ENCODE measurements at regions not wholly inside any gene's neighbourhood (a gene's known extent, or its start where the extent isn't known, plus 50 kb on each side); places are given as distances from the start of the nearest gene placed in this dataset.

DNA sequence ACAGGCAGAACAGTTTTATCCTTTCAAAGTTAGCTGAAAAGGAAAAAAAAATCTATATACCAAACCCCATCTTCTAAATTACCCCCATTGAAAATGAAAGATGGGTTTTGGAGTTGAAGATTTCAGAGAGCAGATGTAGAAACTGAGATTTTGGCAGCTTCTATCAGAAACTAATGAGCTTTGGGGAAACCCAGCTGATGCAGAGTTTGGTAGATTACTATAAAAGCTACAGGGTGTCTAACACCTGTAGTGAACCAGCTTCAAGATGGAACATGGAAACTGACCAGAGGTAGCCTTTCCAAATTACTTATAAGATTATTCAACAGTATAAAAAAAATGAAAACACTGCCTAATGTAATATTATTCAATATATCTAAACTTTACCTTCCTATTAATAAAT, 583.1 kb downstream of the XIRP2 start:
- no peaks in the 10 kb centered on the region for H3K36me3 Mint-ChIP-seq
- no peaks in the 10 kb centered on the region for H3K4me1 Mint-ChIP-seq
- no peaks in the 10 kb centered on the region for H3K9me3 Mint-ChIP-seq
- DNase-seq = no peak
- no peak overlapping the region for H3K4me3 Mint-ChIP-seq
- CTCF ChIA-PET = no interaction called here
- H3K27ac Mint-ChIP-seq = no peak overlapping the region
- H3K27me3 Mint-ChIP-seq = no peaks in the 10 kb centered on the region

DNA sequence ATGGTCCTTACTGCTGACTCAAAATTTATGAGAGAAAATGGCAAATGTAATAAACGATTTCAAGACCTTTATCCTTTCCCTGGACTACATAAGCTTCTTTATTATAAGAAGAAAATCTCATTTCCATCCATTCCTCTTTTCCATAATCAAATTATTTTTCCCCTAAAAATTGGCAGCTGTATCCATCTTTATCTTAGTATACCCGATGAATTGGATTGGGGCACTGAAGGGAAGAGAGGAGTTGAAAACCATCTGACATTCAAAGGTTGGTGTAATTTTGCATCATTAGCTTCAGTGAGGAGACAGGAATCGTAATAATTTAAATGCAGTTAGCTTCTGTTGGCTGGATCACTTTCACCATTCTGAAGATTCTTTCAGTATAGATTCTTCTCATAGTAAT, 574.1 kb downstream of the XIRP2 start:
- no peaks in the 10 kb centered on the region for H3K9me3 Mint-ChIP-seq
- CTCF ChIA-PET = no interaction called here

DNA sequence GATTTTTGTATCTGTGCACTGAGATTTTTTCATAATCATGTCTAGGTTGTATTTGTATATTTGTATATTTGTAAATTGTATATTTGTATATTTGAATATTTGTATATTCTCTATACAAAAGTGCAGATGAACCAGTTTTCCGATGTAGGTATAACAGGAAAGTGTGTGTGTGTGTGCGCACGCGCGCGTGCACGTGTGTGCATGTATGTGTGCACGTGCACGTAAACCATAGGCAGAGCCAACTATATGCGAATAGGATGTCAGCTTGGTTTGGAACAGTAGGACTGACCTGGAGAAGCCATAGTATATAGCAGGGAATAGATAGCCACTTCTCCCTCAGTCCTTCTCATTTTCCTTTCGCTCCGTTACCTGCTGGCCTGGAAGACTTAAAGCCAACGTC, 565.8 kb downstream of the XIRP2 start:
- Mint-ChIP-seq H3K9me3 (peaks cover 13% of the 10 kb centered on the region), H3K4me1 (no peaks in the 10 kb centered on the region), H3K36me3 (no peaks in the 10 kb centered on the region), H3K27ac (no peak overlapping the region), H3K4me3 (no peak overlapping the region), H3K27me3 (no peaks in the 10 kb centered on the region)
- no peak for DNase-seq
- CTCF ChIA-PET = no interaction called here

More for the DNA sequence above, 574.1 kb downstream of the XIRP2 start:
- Mint-ChIP-seq H3K4me3 (no peak overlapping the region), H3K27me3 (no peaks in the 10 kb centered on the region), H3K4me1 (no peaks in the 10 kb centered on the region), H3K36me3 (no peaks in the 10 kb centered on the region), H3K27ac (no peak overlapping the region)
- DNase-seq = no peak

DNA sequence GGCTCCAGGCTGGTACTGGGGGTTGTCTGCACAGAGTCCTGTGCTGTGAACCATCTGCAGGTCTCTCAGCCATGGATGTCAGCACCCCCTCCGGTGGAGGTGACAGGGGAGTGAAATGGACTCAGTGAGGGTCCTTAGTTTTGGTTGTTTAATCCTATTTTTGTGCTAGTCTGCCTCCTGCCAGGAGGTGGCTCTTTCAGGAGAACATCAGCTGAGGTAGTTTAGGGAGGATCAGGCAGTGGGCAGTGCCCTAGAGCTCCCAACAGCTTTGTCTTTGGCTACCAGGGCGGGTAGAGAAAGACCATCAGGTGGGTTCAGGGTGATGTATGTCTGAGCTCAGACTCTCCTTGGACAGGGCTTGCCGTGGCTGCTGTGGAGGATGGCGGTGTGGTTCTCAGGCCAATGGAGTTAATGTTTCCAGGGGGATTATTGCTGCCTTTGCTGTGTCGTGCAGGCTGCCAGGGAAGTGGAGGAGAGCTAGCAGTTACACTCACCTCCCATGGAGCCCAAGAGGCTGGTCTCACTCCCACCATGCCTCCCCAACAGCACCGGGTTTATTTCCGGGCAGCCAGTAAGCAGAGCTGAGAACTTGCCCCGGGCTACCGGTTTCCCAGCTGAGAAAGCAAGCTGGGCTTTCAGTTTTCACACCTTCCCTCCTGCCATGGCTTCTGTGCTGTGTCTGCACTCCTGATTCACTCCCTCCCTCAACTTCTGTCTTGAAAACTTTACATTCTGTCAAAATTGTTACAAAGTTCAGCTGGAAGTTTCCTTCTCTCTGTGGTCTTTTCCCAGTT, 563.4 kb downstream of the XIRP2 start:
- H3K27me3 Mint-ChIP-seq = no peaks in the 10 kb centered on the region
- H3K36me3 Mint-ChIP-seq = no peaks in the 10 kb centered on the region
- CTCF ChIA-PET = no interaction called here
- H3K4me3 Mint-ChIP-seq = no peak overlapping the region
- H3K4me1 Mint-ChIP-seq = no peaks in the 10 kb centered on the region
- H3K27ac Mint-ChIP-seq = peak overlapping the region; percentile 60
- DNase-seq = no peak
- peaks cover 20% of the 10 kb centered on the region for H3K9me3 Mint-ChIP-seq

DNA sequence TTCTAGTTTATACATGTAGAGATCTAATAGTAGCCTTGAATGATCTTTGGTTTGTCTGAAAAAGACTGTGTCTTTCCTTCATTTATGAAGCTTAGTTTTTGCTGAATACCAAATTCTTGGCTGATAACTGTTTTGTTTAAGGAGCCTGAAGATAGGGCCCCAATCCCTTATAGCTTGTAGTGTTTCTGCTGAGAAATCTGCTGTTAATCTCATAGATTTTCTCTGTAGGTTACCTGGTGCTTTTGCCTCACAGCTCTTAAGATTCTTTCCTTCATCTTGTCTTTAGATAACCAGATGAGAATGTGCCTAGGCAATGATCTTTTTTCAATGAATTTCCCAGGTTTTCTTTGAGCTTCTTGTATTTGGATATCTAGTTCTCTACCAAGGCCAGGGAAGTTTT, 562.1 kb downstream of the XIRP2 start:
- no peaks in the 10 kb centered on the region for H3K36me3 Mint-ChIP-seq
- DNase-seq = no peak
- peaks cover 19% of the 10 kb centered on the region for H3K9me3 Mint-ChIP-seq
- H3K27ac Mint-ChIP-seq = no peak overlapping the region
- no peak overlapping the region for H3K4me3 Mint-ChIP-seq
- H3K27me3 Mint-ChIP-seq = no peaks in the 10 kb centered on the region
- CTCF ChIA-PET = no interaction called here
- H3K4me1 Mint-ChIP-seq = no peaks in the 10 kb centered on the region

DNA sequence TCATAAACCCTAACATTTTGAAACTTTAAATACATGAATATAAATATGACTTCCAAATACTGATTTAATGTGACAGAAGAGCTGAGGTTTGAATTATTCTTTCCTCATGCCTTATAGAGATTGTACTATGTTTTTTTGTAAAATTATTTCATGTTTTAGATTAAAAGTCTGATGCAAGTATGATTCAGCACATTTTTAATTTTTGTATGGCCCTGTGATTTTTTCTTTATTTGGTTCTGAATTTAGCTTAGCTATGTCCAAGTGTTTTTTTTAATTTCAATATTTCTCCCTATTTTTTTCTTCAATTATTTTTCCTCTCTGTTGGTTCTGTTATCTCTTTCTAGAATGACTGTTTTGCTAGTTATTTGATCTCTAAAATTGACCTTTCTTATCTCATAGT, 552.1 kb downstream of the XIRP2 start:
- Mint-ChIP-seq H3K27me3 (no peaks in the 10 kb centered on the region), H3K27ac (no peak overlapping the region), H3K36me3 (no peaks in the 10 kb centered on the region), H3K4me1 (no peaks in the 10 kb centered on the region), H3K4me3 (no peak overlapping the region), H3K9me3 (peaks cover 13% of the 10 kb centered on the region)
- CTCF ChIA-PET = no interaction called here
- DNase-seq = no peak

DNA sequence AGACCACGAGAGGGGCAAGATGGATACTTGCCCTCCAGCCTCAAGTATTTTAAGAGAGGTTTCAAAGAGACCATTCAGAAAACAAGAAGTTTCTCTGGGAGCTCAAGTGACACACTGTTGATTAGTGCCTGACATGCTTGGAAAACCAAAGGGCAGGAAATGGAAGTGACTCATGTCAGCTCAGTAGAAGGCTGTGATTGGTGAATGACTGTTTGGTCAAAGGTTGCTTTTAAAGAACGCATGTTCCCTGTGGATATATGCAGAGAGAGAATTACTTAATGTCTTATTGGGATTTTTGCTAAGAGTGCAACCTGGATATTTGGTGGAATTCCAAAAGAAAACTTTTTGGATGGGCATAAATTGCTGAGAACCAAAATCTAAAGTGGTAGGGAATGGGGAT, 549.9 kb downstream of the XIRP2 start:
- no peaks in the 10 kb centered on the region for H3K4me1 Mint-ChIP-seq
- peaks cover 1% of the 10 kb centered on the region for H3K9me3 Mint-ChIP-seq
- H3K4me3 Mint-ChIP-seq = no peak overlapping the region
- H3K27me3 Mint-ChIP-seq = no peaks in the 10 kb centered on the region
- H3K36me3 Mint-ChIP-seq = no peaks in the 10 kb centered on the region
- no peak overlapping the region for H3K27ac Mint-ChIP-seq
- no peak for DNase-seq
- CTCF ChIA-PET = no interaction called here

DNA sequence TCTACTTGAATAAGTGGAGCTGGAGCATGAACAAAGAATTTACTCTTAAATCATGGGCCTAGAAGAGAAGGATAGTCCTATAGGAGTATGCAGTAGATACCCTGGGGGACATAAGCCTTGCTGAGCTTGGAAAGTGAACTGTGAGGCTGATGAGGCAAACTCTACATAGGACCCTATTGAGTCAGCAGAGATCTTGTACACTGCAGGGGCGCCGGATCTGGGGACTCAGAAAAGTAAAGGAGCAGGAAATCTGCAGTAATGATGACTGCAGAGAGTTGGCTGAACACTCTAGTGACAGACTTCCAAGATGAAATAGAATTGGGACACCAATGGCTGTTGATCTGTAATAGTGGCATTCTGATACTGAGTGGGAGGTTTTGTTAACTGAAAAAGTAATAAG, 543.7 kb downstream of the XIRP2 start:
- no peak for DNase-seq
- no peaks in the 10 kb centered on the region for H3K36me3 Mint-ChIP-seq
- no peaks in the 10 kb centered on the region for H3K4me1 Mint-ChIP-seq
- no peaks in the 10 kb centered on the region for H3K27me3 Mint-ChIP-seq
- CTCF ChIA-PET = no interaction called here
- no peaks in the 10 kb centered on the region for H3K9me3 Mint-ChIP-seq
- H3K27ac Mint-ChIP-seq = no peak overlapping the region
- no peak overlapping the region for H3K4me3 Mint-ChIP-seq

DNA sequence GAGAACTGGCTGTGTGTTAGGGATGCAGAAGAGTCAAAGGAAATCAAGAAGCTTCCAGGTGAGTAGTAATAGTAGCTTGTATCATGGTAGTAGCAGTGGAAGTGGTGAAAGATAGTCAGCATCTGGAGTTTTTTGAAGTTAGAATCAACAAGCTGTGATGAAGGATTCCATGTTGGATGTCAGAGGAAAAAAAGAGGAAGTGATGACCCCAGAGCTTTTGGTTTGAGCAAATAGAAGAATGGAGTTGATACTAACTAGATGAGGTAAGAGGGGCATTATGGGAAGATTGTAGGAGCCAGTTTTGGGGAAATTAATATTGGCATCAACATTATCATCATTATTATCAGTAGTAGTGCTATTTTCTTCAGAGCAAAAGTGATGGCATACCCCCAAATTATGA, 542.2 kb downstream of the XIRP2 start:
- H3K9me3 Mint-ChIP-seq = no peaks in the 10 kb centered on the region
- no peak overlapping the region for H3K4me3 Mint-ChIP-seq
- H3K36me3 Mint-ChIP-seq = no peaks in the 10 kb centered on the region
- CTCF ChIA-PET = interaction anchor here (0.5 kb wide), 1 partner anchor 140 kb away, joined by 3 read pairs; no protein-coding TSS in a partner anchor
- DNase-seq = no peak
- no peaks in the 10 kb centered on the region for H3K27me3 Mint-ChIP-seq
- no peaks in the 10 kb centered on the region for H3K4me1 Mint-ChIP-seq
- no peak overlapping the region for H3K27ac Mint-ChIP-seq

DNA sequence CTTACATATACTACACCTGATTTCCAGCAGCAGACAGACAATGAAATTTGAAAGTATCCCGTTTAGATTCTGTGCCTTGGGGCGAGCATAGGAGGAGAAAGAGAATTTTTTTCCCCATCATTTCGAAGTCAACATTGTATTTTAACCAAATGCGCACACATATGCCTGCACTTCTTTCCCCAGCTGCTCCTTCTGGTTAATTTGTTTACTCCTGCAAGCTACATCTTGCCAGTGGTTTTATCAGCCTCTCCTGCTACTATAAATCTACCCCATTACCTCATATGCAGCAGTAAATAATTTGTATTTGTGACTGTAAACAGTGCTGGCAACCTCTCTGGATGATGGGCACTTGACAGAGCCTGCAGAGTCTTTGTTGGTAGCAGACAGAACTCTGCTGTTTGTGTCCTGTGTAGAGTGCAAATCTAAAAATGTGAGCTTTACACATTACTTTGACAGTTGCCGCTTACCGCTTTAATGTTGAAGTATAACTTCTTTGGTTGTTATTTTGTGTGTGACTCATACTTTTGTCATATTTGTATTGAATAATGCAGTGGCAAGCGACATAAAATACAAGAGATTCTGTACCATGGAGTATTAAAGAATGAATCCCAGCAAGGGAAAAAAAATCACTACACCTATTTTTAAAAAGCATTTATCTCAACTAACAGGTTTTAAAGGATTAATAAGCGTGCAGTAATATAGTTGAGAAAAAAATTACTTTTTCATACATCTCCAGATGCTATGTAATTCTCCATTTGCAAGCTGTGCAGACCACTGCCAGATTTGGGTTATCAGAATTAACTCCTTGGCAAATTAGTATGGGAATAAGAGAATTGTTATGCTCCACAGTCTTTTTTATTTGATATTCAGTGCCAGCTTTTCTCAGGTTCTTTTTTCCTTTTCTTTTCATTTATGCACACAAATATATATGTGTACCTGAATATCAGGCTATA, 536.8 kb downstream of the XIRP2 start:
- CTCF ChIA-PET = no interaction called here
- Mint-ChIP-seq H3K9me3 (no peaks in the 10 kb centered on the region), H3K27me3 (no peaks in the 10 kb centered on the region), H3K4me3 (no peak overlapping the region), H3K36me3 (no peaks in the 10 kb centered on the region), H3K4me1 (no peaks in the 10 kb centered on the region), H3K27ac (no peak overlapping the region)
- DNase-seq = no peak

DNA sequence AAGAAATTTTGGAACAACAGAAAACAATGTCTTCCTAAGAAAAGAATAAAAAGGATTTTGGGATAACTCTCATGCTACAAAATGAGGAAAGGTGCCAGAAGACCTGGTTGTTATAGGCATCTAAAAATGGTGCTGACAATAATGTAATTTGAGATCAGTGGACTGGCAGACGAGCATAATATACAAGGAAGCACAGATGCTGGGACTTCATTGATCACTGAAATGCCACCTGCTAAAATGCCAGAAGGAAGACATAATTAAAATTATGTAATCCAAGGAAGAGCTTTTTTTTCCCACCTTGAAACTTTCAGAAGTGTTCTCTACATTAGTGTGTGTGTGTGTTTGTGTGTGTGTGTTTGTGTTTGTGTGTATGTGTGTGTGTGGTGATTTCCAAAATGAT, 535.9 kb downstream of the XIRP2 start:
- no peak for DNase-seq
- Mint-ChIP-seq H3K27ac (no peak overlapping the region), H3K36me3 (no peaks in the 10 kb centered on the region), H3K4me1 (no peaks in the 10 kb centered on the region), H3K9me3 (no peaks in the 10 kb centered on the region), H3K27me3 (no peaks in the 10 kb centered on the region), H3K4me3 (no peak overlapping the region)
- CTCF ChIA-PET = no interaction called here

DNA sequence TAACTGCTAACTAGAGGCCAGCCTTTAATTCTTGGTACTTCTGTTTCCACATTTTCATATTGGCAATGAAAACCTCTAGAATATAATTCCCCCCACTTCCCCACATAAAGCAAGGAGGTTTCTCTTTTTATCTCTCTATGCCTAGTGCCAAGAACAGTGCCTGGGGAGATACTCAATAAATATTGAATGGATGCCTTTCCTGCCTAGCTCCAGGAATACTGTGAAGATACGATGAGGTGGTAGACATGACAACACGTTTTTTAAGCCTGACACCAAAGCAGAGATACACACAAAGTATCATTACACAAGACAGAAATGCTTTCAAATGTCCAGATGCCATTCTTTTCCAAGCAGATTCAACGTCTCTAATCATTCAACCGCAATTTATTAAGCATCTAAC, 535.5 kb downstream of the XIRP2 start:
- H3K27me3 Mint-ChIP-seq = no peaks in the 10 kb centered on the region
- CTCF ChIA-PET = no interaction called here
- no peak overlapping the region for H3K4me3 Mint-ChIP-seq
- DNase-seq = no peak
- no peak overlapping the region for H3K27ac Mint-ChIP-seq
- no peaks in the 10 kb centered on the region for H3K9me3 Mint-ChIP-seq
- no peaks in the 10 kb centered on the region for H3K36me3 Mint-ChIP-seq
- no peaks in the 10 kb centered on the region for H3K4me1 Mint-ChIP-seq

DNA sequence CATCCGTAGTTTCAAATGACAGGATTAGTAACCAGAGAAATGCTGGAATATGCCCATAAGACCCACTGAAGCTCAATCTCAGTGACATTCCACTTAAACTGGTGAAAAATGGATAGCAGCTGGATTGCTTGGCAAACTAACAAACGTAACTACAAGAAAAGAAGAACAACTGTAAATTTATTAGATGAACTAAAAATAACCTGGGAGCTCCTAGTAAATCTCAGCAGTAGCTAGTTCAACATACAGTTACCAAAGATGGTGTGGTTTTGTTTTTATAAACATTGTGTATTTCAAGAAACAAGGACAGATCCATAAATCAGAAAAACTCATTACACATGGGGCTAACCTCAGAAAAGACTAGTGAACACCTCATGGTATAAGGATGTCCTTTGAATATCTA, 531.9 kb downstream of the XIRP2 start:
- Mint-ChIP-seq H3K4me3 (no peak overlapping the region), H3K36me3 (no peaks in the 10 kb centered on the region), H3K9me3 (no peaks in the 10 kb centered on the region), H3K4me1 (no peaks in the 10 kb centered on the region), H3K27ac (no peak overlapping the region), H3K27me3 (no peaks in the 10 kb centered on the region)
- no peak for DNase-seq
- CTCF ChIA-PET = no interaction called here

DNA sequence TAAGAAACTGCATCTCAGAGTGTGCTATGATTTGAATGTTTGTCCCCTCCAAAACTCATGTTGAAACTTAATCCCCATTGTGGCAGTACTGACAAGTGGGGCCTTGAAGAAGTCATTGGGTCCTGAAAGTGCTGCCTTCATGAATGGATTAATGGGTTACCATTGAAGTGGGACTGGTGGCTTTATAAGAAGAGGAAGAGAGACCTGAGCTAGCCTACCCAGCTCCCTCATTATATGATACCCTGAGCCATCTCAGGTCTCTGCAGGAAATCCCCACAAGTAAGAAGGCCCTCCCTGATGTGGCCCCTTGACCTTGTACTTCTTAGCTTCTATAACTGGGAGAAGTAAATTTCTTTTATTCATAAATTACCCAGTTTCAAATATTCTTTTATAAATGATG, 526.8 kb downstream of the XIRP2 start:
- Mint-ChIP-seq H3K9me3 (peaks cover 2% of the 10 kb centered on the region), H3K27me3 (no peaks in the 10 kb centered on the region), H3K36me3 (no peaks in the 10 kb centered on the region), H3K4me3 (no peak overlapping the region), H3K4me1 (no peaks in the 10 kb centered on the region), H3K27ac (no peak overlapping the region)
- CTCF ChIA-PET = no interaction called here
- no peak for DNase-seq

DNA sequence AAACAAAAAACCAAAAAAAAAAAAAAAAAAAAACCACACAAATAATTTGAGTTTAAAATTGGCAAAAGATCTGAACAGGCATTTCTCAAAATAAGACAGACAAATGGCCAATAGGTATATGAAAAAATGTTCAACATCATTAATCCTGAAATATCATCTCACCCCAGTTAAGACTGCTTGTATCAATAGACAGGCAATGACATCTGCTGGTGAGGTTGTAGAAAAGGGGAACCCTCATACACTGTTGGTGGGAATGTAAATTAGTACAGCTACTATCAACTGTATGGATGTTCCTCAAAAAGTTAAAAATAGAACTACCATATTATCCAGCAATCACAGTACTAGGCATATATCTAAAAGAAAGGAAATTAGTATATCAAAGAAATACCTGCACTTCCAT, 523.1 kb downstream of the XIRP2 start:
- H3K4me1 Mint-ChIP-seq = no peaks in the 10 kb centered on the region
- DNase-seq = no peak
- no peaks in the 10 kb centered on the region for H3K36me3 Mint-ChIP-seq
- CTCF ChIA-PET = no interaction called here
- peaks cover 3% of the 10 kb centered on the region for H3K9me3 Mint-ChIP-seq
- no peak overlapping the region for H3K27ac Mint-ChIP-seq
- H3K4me3 Mint-ChIP-seq = no peak overlapping the region
- no peaks in the 10 kb centered on the region for H3K27me3 Mint-ChIP-seq
